HepG2 (cell line): ENCODE measurements at regions not wholly inside any gene's neighbourhood (a gene's known extent, or its start where the extent isn't known, plus 50 kb on each side); places are given as distances from the start of the nearest gene placed in this dataset.

Source experiments
- CREM ChIP-seq, 2 experiments: sonication (generic) in 1 of 2; formaldehyde crosslinking in 1 of 2; IDR thresholded peaks; 2 replicates each; pipeline versions ENCODE4 v1.4.0 to v1.6.1; 2016 to 2020; ENCODE audit warnings: antibody characterized with exemption in 1 of 2, mild to moderate bottlenecking in 1 of 2, missing genetic modification reagents in 1 of 2
- SYNCRIP ChIP-seq: fragments of 200-400 bp; formaldehyde crosslinking; IDR thresholded peaks from 2 replicates; pipeline ENCODE4 v1.6.1; 2018; ENCODE audit warnings: mild to moderate bottlenecking, low read depth, low read length; ENCODE audit not compliant: insufficient read depth
- ZNF331 ChIP-seq: sonication (generic); formaldehyde crosslinking; IDR thresholded peaks from 2 replicates; pipeline ENCODE4 v1.4.0; 2020; ENCODE audit warnings: missing genetic modification reagents
- TF ChIP-seq, protein P1 (sequence below): sonication (generic); formaldehyde crosslinking; IDR thresholded peaks from 2 replicates; pipeline ENCODE4 v1.5.0; 2020; ENCODE audit warnings: mild to moderate bottlenecking, missing genetic modification reagents, moderate library complexity
- TF ChIP-seq, protein P2 (sequence below): sonication (generic); formaldehyde crosslinking; IDR thresholded peaks from 2 replicates; pipeline ENCODE4 v1.4.0; 2020; ENCODE audit warnings: missing genetic modification reagents
- TF ChIP-seq, protein P3 (sequence below): fragments of 450-650 bp; IDR thresholded peaks from 2 replicates; pipeline ENCODE4 v1.6.1; 2017
- TF ChIP-seq, protein P4 (sequence below): sonication (generic); formaldehyde crosslinking; IDR thresholded peaks from 2 replicates; pipeline ENCODE4 v1.5.0; 2020; ENCODE audit warnings: missing genetic modification reagents

DNA sequence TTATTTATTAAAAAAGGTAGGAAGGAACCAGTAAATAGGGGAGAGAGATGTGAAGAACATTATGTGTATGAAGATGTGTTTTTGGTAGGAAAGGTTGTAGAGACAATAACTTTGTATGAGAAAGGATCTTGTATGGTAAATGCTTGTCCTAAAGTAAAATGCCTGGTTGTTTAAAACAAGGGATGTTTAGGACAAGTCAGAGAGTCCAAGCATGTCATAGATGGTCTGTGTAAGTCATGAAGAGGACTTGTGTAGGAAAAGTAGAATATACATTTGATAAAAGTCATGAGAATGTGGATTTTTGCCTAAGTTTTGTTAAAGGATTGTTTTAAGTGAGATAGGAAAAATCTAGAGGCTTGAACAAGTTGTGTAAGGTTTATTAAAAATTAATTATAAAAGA, 325.1 kb downstream of the CDH26 start:
- TF ChIP-seq, protein P1, sequence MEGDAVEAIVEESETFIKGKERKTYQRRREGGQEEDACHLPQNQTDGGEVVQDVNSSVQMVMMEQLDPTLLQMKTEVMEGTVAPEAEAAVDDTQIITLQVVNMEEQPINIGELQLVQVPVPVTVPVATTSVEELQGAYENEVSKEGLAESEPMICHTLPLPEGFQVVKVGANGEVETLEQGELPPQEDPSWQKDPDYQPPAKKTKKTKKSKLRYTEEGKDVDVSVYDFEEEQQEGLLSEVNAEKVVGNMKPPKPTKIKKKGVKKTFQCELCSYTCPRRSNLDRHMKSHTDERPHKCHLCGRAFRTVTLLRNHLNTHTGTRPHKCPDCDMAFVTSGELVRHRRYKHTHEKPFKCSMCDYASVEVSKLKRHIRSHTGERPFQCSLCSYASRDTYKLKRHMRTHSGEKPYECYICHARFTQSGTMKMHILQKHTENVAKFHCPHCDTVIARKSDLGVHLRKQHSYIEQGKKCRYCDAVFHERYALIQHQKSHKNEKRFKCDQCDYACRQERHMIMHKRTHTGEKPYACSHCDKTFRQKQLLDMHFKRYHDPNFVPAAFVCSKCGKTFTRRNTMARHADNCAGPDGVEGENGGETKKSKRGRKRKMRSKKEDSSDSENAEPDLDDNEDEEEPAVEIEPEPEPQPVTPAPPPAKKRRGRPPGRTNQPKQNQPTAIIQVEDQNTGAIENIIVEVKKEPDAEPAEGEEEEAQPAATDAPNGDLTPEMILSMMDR (CRISPR knock-in tag), result no peak
- TF ChIP-seq CREM (IDR thresholded peaks at IDR 0.05) (no peak), CREM (CRISPR knock-in tag; IDR thresholded peaks at IDR 0.05) (no peak), ZNF331 (CRISPR knock-in tag) (no peak), SYNCRIP (no peak)
- TF ChIP-seq, protein P2, sequence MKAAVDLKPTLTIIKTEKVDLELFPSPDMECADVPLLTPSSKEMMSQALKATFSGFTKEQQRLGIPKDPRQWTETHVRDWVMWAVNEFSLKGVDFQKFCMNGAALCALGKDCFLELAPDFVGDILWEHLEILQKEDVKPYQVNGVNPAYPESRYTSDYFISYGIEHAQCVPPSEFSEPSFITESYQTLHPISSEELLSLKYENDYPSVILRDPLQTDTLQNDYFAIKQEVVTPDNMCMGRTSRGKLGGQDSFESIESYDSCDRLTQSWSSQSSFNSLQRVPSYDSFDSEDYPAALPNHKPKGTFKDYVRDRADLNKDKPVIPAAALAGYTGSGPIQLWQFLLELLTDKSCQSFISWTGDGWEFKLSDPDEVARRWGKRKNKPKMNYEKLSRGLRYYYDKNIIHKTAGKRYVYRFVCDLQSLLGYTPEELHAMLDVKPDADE (CRISPR knock-in tag), result no peak
- TF ChIP-seq, protein P3, sequence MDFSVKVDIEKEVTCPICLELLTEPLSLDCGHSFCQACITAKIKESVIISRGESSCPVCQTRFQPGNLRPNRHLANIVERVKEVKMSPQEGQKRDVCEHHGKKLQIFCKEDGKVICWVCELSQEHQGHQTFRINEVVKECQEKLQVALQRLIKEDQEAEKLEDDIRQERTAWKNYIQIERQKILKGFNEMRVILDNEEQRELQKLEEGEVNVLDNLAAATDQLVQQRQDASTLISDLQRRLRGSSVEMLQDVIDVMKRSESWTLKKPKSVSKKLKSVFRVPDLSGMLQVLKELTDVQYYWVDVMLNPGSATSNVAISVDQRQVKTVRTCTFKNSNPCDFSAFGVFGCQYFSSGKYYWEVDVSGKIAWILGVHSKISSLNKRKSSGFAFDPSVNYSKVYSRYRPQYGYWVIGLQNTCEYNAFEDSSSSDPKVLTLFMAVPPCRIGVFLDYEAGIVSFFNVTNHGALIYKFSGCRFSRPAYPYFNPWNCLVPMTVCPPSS, result no peak
- TF ChIP-seq, protein P4, sequence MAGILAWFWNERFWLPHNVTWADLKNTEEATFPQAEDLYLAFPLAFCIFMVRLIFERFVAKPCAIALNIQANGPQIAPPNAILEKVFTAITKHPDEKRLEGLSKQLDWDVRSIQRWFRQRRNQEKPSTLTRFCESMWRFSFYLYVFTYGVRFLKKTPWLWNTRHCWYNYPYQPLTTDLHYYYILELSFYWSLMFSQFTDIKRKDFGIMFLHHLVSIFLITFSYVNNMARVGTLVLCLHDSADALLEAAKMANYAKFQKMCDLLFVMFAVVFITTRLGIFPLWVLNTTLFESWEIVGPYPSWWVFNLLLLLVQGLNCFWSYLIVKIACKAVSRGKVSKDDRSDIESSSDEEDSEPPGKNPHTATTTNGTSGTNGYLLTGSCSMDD (CRISPR knock-in tag), result no peak
